Neural cell (in vitro differentiated cells): ENCODE measurements at regions not wholly inside any gene's neighbourhood (a gene's known extent, or its start where the extent isn't known, plus 50 kb on each side); places are given as distances from the start of the nearest gene placed in this dataset.

Experiments
- EZH2 ChIP-seq: fragments of 200-600, 300-800 bp; shearing (Covaris generic), sonication (generic); IDR thresholded peaks from 2 replicates; pipeline ENCODE4 v1.6.1; 2014; ENCODE audit warnings: antibody characterized with exemption, low read length, borderline replicate concordance, mild to moderate bottlenecking; ENCODE audit not compliant: insufficient read depth, poor library complexity, severe bottlenecking
- POLR2AphosphoS5 ChIP-seq: IDR thresholded peaks from 2 replicates; pipeline ENCODE4 v1.6.1; 2012
- RAD21 ChIP-seq: fragments of 450-650 bp; conservative IDR thresholded peaks from 2 replicates; pipeline ENCODE4 v1.6.1; 2014; ENCODE audit warnings: antibody characterized with exemption, mild to moderate bottlenecking, moderate library complexity
- TF ChIP-seq, protein P1 (sequence below): fragments of 450-650 bp; IDR thresholded peaks from 2 replicates; pipeline ENCODE4 v1.5.1; 2014; ENCODE audit warnings: antibody characterized with exemption, mild to moderate bottlenecking, moderate library complexity; ENCODE audit not compliant: poor library complexity, severe bottlenecking
- TF ChIP-seq, protein P2 (sequence below): IDR thresholded peaks from 2 replicates; pipeline ENCODE4 v1.6.1; 2012; ENCODE audit warnings: borderline replicate concordance

DNA sequence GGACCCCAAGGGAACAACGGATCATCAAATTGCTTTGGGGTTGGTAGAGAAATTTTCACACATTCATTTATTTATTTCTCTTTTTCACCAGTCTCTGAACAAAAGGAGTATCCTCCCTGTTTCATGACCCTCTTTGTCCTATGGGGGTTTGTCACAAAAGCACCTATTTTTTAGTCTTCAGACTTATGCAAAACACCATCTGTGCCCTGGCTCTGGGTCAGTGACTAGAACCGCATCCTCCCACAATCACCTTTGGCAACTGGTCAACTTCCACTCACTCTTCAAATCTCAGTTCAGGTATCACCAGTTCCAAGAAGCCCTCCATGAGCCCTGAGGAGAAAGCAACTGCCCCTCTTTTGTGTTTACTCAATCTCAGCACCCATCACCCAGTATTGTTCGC, 395.7 kb downstream of the CDK5RAP2 start:
- TF ChIP-seq, protein P1, sequence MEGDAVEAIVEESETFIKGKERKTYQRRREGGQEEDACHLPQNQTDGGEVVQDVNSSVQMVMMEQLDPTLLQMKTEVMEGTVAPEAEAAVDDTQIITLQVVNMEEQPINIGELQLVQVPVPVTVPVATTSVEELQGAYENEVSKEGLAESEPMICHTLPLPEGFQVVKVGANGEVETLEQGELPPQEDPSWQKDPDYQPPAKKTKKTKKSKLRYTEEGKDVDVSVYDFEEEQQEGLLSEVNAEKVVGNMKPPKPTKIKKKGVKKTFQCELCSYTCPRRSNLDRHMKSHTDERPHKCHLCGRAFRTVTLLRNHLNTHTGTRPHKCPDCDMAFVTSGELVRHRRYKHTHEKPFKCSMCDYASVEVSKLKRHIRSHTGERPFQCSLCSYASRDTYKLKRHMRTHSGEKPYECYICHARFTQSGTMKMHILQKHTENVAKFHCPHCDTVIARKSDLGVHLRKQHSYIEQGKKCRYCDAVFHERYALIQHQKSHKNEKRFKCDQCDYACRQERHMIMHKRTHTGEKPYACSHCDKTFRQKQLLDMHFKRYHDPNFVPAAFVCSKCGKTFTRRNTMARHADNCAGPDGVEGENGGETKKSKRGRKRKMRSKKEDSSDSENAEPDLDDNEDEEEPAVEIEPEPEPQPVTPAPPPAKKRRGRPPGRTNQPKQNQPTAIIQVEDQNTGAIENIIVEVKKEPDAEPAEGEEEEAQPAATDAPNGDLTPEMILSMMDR: no peak
- TF ChIP-seq EZH2 (no peak), RAD21 (no peak), POLR2AphosphoS5 (no peak)
- TF ChIP-seq, protein P2, sequence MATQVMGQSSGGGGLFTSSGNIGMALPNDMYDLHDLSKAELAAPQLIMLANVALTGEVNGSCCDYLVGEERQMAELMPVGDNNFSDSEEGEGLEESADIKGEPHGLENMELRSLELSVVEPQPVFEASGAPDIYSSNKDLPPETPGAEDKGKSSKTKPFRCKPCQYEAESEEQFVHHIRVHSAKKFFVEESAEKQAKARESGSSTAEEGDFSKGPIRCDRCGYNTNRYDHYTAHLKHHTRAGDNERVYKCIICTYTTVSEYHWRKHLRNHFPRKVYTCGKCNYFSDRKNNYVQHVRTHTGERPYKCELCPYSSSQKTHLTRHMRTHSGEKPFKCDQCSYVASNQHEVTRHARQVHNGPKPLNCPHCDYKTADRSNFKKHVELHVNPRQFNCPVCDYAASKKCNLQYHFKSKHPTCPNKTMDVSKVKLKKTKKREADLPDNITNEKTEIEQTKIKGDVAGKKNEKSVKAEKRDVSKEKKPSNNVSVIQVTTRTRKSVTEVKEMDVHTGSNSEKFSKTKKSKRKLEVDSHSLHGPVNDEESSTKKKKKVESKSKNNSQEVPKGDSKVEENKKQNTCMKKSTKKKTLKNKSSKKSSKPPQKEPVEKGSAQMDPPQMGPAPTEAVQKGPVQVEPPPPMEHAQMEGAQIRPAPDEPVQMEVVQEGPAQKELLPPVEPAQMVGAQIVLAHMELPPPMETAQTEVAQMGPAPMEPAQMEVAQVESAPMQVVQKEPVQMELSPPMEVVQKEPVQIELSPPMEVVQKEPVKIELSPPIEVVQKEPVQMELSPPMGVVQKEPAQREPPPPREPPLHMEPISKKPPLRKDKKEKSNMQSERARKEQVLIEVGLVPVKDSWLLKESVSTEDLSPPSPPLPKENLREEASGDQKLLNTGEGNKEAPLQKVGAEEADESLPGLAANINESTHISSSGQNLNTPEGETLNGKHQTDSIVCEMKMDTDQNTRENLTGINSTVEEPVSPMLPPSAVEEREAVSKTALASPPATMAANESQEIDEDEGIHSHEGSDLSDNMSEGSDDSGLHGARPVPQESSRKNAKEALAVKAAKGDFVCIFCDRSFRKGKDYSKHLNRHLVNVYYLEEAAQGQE: no peak
